H1 (cell line): ENCODE measurements at regions not wholly inside any gene's neighbourhood (a gene's known extent, or its start where the extent isn't known, plus 50 kb on each side); places are given as distances from the start of the nearest gene placed in this dataset.

ENCODE experiments used
- ASH2L ChIP-seq: fragments of 200-600, 300-600 bp; sonication (generic); IDR thresholded peaks from one replicate; pipeline ENCODE4 v1.7.1; 2017; ENCODE audit warnings: low read length
- NANOG ChIP-seq: IDR thresholded peaks from 2 replicates; pipeline ENCODE4 v1.6.1; 2011; ENCODE audit warnings: low read length, low read depth, mild to moderate bottlenecking, inconsistent platforms; ENCODE audit not compliant: insufficient read depth, poor library complexity, severe bottlenecking
- SP2 ChIP-seq: IDR thresholded peaks from 2 replicates; pipeline ENCODE4 v1.6.1; 2012; ENCODE audit warnings: mild to moderate bottlenecking, low read length, inconsistent platforms
- SP4 ChIP-seq: IDR thresholded peaks from 2 replicates; pipeline ENCODE4 v1.6.1; 2012; ENCODE audit warnings: low read length, inconsistent platforms
- TF ChIP-seq, protein P1 (sequence below): IDR thresholded peaks from 2 replicates; pipeline ENCODE4 v1.6.1; 2011; ENCODE audit warnings: low read depth, mild to moderate bottlenecking, low read length; ENCODE audit not compliant: insufficient read depth

DNA sequence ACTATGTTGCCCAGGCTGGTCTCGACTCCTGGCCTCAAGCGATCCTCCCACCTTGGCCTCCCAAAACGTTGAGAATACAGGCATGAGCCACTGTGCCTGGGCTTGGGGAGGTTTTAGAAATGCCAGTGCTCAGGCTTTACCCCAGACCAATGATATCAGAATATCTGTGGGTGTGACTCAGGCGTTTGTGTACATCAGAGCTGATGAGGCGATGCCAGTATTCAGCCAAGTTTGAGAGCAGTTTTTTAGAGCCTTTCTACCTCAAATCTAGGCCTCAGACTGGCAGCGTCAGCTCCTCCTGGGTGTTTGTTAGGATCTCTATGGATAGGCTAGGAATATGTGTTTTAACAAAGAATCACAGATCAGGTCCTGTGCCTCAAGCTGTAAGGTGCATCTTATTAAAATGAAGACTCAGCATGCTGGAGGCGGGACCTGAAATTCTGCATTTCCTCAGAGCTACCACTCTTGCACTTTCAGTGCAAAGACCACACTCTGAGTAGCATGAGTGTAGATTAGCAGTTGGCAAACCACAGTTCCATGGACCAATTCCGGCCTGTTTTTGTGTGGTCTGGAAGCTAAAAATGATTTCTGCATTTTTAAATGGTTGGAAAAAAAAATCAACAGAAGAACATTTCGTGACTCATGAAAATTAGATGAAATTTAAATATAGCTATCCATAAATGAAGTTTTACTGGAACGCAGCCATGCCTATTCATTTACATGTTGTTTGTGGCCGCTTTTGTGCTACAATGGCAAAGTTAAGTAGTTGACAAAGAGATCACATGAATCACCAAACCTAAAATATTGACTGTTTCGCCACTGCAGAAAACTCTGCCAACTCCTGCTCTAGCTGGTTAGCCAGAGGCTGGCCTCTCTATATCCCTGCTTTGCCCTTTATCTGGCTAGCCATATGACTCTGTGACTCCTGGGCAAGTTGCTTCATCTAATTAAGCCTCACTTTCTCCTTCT is 92.2 kb downstream of the KLF4 start (continued):
- TF ChIP-seq, protein P1, sequence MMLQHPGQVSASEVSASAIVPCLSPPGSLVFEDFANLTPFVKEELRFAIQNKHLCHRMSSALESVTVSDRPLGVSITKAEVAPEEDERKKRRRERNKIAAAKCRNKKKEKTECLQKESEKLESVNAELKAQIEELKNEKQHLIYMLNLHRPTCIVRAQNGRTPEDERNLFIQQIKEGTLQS: no peak
- TF ChIP-seq NANOG (no peak), SP4 (no peak), SP2 (no peak), ASH2L (no peak)
